GM12878 (cell line): ENCODE measurements at regions not wholly inside any gene's neighbourhood (a gene's known extent, or its start where the extent isn't known, plus 50 kb on each side); places are given as distances from the start of the nearest gene placed in this dataset.

Experiments
- ATAC-seq: fragments of 200-7000 bp; cut with Tn5 transposase; 3 replicates; pipeline ENCODE4 v1.9.1; 2020; ENCODE audit warnings: mild to moderate bottlenecking, moderate library complexity
- BruUV-seq: library from RNA; stranded (reverse); fragments of 400-500 nt; replicated peaks from 2 replicates; lab custom pipeline; 2021; lab: Mats Ljungman, UMichigan
- CTCF ChIA-PET: fragments of 300-600 bp; sonication (Branson Sonifier 250); formaldehyde crosslinking; extraction: SDS; loops from one replicate; lab custom pipeline; 2021; ENCODE audit warnings: inconsistent platforms; lab: Yijun Ruan, JAX
- POLR2A ChIA-PET: fragments of 350-600 bp; formaldehyde crosslinking; extraction: SDS; loops from one replicate; lab custom pipeline; 2021; ENCODE audit warnings: inconsistent platforms; lab: Charles Lee
- RAD21 ChIA-PET: fragments of 300-600 bp; sonication (Branson Sonifier 250); formaldehyde crosslinking; loops from one replicate; lab custom pipeline; 2023; ENCODE audit warnings: antibody characterized with exemption; ENCODE audit not compliant: unreplicated experiment; lab: Charles Lee
- SMC1A ChIA-PET: fragments of 300-600 bp; sonication (Branson Sonifier 250); formaldehyde crosslinking; loops from one replicate; lab custom pipeline; 2023; ENCODE audit not compliant: unreplicated experiment, uncharacterized antibody; lab: Charles Lee
- DNase-seq: peaks from one replicate; pipeline ENCODE4 v3.0.0-alpha.2; 2011; ENCODE audit warnings: low read depth, low spot score
- FAIRE-seq: peaks from 3 replicates; lab custom pipeline; 2011; peaks lifted over from hg19 to GRCh38; lab: Jason Lieb, UNC
- H2AFZ ChIP-seq: 2 replicates; pipeline ENCODE4 v1.6.0; 2011; ENCODE audit warnings: low read depth, low read length, control low read depth; ENCODE audit not compliant: control insufficient read depth
- H3K27ac ChIP-seq: 2 replicates; pipeline ENCODE4 v1.5.1; 2011; ENCODE audit warnings: control low read depth; ENCODE audit not compliant: control insufficient read depth, insufficient read depth
- H3K27me3 ChIP-seq, 2 experiments: replicated peaks in 1 of 2; 2 replicates each; pipeline versions ENCODE4 v1.6.0 to v1.6.1; 2011; ENCODE audit warnings: low read length in 1 of 2; ENCODE audit not compliant: control insufficient read depth in 2 of 2, insufficient read depth in 2 of 2
- H3K36me3 ChIP-seq, 2 experiments: 2 replicates each; pipeline ENCODE4 v1.5.1; 2011; ENCODE audit warnings: low read length in 1 of 2; ENCODE audit not compliant: control insufficient read depth in 2 of 2, insufficient read depth in 2 of 2
- H3K4me1 ChIP-seq: 2 replicates; pipeline ENCODE4 v1.6.1; 2011; ENCODE audit warnings: mild to moderate bottlenecking, low read length, moderate library complexity, mixed read lengths; ENCODE audit not compliant: control insufficient read depth, insufficient read depth
- H3K4me2 ChIP-seq: 2 replicates; pipeline ENCODE4 v1.6.0; 2011; ENCODE audit warnings: control low read depth; ENCODE audit not compliant: control insufficient read depth, insufficient read depth
- H3K4me3 ChIP-seq: fragments of 200-600 bp; sonication (generic); 2 replicates; pipeline ENCODE4 v1.5.1; 2016
- H3K79me2 ChIP-seq: 2 replicates; pipeline ENCODE4 v1.6.0; 2011; ENCODE audit warnings: low read length; ENCODE audit not compliant: control insufficient read depth, insufficient read depth
- H3K9ac ChIP-seq: 2 replicates; pipeline ENCODE4 v1.8.0; 2011; ENCODE audit warnings: low read length, control low read depth, mixed read lengths; ENCODE audit not compliant: control insufficient read depth, insufficient read depth
- H3K9me3 ChIP-seq: replicated peaks from 3 replicates; pipeline ENCODE4 v1.5.1; 2011; ENCODE audit warnings: mild to moderate bottlenecking, low read length; ENCODE audit not compliant: control insufficient read depth, insufficient read depth
- H4K20me1 ChIP-seq: 2 replicates; pipeline ENCODE4 v1.6.0; 2011; ENCODE audit not compliant: control insufficient read depth, insufficient read depth
- BACH1 ChIP-seq: fragments of 450-650 bp; IDR thresholded peaks from 2 replicates; pipeline ENCODE4 v1.6.1; 2017; ENCODE audit warnings: mild to moderate bottlenecking, borderline replicate concordance
- BCL11A ChIP-seq: IDR thresholded peaks from 2 replicates; pipeline ENCODE4 v1.6.1; 2011; ENCODE audit warnings: low read depth, low read length
- CREM ChIP-seq: IDR thresholded peaks from 2 replicates; pipeline ENCODE4 v1.6.1; 2014; ENCODE audit warnings: antibody characterized with exemption, low read depth
- IKZF1 ChIP-seq: fragments of 450-650 bp; conservative IDR thresholded peaks from 2 replicates; pipeline ENCODE4 v1.6.1; 2017; ENCODE audit warnings: antibody characterized with exemption, mild to moderate bottlenecking
- LARP7 ChIP-seq: fragments of 450-650 bp; IDR thresholded peaks from 2 replicates; pipeline ENCODE4 v1.6.1; 2017; ENCODE audit warnings: mild to moderate bottlenecking
- MAX ChIP-seq: IDR thresholded peaks from 2 replicates; pipeline ENCODE4 v1.6.1; 2012; ENCODE audit warnings: low read depth, low read length, improper control_type of control experiment
- PKNOX1 ChIP-seq: fragments of 450-650 bp; IDR thresholded peaks from 2 replicates; pipeline ENCODE4 v1.6.1; 2016; ENCODE audit warnings: mild to moderate bottlenecking
- RELA ChIP-seq: fragments of 450-650 bp; IDR thresholded peaks from 2 replicates; pipeline ENCODE4 v1.8.0; 2014; ENCODE audit warnings: borderline replicate concordance; ENCODE audit not compliant: partially characterized antibody
- RFX5 ChIP-seq: IDR thresholded peaks from 2 replicates; pipeline ENCODE4 v1.6.1; 2011; ENCODE audit warnings: low read depth, low read length, improper control_type of control experiment
- TAF1 ChIP-seq: IDR thresholded peaks from 2 replicates; pipeline ENCODE4 v1.6.1; 2011; ENCODE audit warnings: mild to moderate bottlenecking, low read depth, low read length, borderline replicate concordance
- ZNF217 ChIP-seq: fragments of 450-650 bp; IDR thresholded peaks from 2 replicates; pipeline ENCODE4 v1.6.1; 2017; ENCODE audit warnings: antibody characterized with exemption, mild to moderate bottlenecking
- ZNF274 ChIP-seq: IDR thresholded peaks from one replicate; pipeline ENCODE4 v1.8.0; 2011; ENCODE audit not compliant: insufficient read length, insufficient read depth
- ZNF687 ChIP-seq: fragments of 450-650 bp; IDR thresholded peaks from 2 replicates; pipeline ENCODE4 v1.6.1; 2017; ENCODE audit warnings: mild to moderate bottlenecking, moderate library complexity
- WGBS: methylation state at CpG from one replicate; pipeline ENCODE4 v1.1.6; 2016; ENCODE audit warnings: low lambda C conversion rate; ENCODE audit not compliant: insufficient replicate concordance, insufficient coverage; ENCODE audit errors: missing lambda C conversion rate; 5-methylcytosine and 5-hydroxymethylcytosine counted together
- in situ Hi-C: fragments of 300-500 bp; cut with MboI; formaldehyde crosslinking; loops from 9 replicates; pipeline ENCODE4 v1.14.3; 2018; ENCODE audit warnings: mixed read lengths
- intact Hi-C: fragments of 100-400 bp; cut with micrococcal nuclease; formaldehyde crosslinking; loops from one replicate; pipeline ENCODE4 v1.14.2; 2022; ENCODE audit not compliant: unreplicated experiment

- Histone ChIP-seq H3K36me3 (no peaks in the 10 kb centered on the region), H3K9me3 (no peaks in the 10 kb centered on the region), H3K4me2 (no peak overlapping the region), H3K9ac (no peak overlapping the region), H2AFZ (no peak overlapping the region), H3K27me3 (no peaks in the 10 kb centered on the region), H3K4me1 (no peaks in the 10 kb centered on the region), H4K20me1 (no peaks in the 10 kb centered on the region), H3K79me2 (no peaks in the 10 kb centered on the region), H3K27ac (no peak overlapping the region), H3K4me3 (no peak overlapping the region)
- ChIA-PET POLR2A (no interaction called here), RAD21 (no interaction called here), CTCF (no interaction called here), SMC1A (interaction anchor here (1.3 kb wide), 1 partner anchor 17 kb away, joined by 3 read pairs; no protein-coding TSS in a partner anchor)
- intact Hi-C loops (no loop called here), in situ Hi-C loops (no loop called here)
- 0% methylated on average over 1 of the region's 1 CpG for WGBS
- no TSS peak for BruUV-seq
- TF ChIP-seq RELA: no peak
- TF ChIP-seq BACH1: no peak
- TF ChIP-seq TAF1: no peak
- no peak for TF ChIP-seq ZNF274
- ATAC-seq: no peak
- FAIRE-seq: no peak
- DNase-seq: no peak
These were observed 1168.4 kb downstream of the FSCB start for GRCh38 chr14:43338713-43339112.

- Histone ChIP-seq H3K27ac (no peak overlapping the region), H3K79me2 (no peaks in the 10 kb centered on the region), H3K9me3 (no peaks in the 10 kb centered on the region), H3K9ac (no peak overlapping the region), H2AFZ (no peak overlapping the region), H3K36me3 (no peaks in the 10 kb centered on the region), H4K20me1 (no peaks in the 10 kb centered on the region), H3K27me3 (no peaks in the 10 kb centered on the region), H3K4me3 (no peak overlapping the region), H3K4me2 (no peak overlapping the region), H3K4me1 (no peaks in the 10 kb centered on the region)
- WGBS: 28% methylated on average over 2 of the region's 2 CpGs
- ChIA-PET CTCF (no interaction called here), POLR2A (no interaction called here), RAD21 (no interaction called here), SMC1A (no interaction called here)
- TF ChIP-seq BCL11A (no peak), RFX5 (no peak), PKNOX1 (no peak), CREM (no peak), ZNF687 (no peak), MAX (no peak), IKZF1 (no peak), ZNF217 (no peak), LARP7 (no peak)
- intact Hi-C loops: no loop called here
- ATAC-seq: no peak
- no peak for DNase-seq
- no TSS peak for BruUV-seq
- in situ Hi-C loops: no loop called here
- FAIRE-seq: no peak
These were observed 1170.7 kb downstream of the FSCB start for GRCh38 chr14:43336351-43336750.
